NCI-H146 treated with DMSO at 0.1 percent for 48 hours (cell line): ENCODE measurements at regions not wholly inside any gene's neighbourhood (a gene's known extent, or its start where the extent isn't known, plus 50 kb on each side); places are given as distances from the start of the nearest gene placed in this dataset.
"Not testable (repeated sequence)": the region's sequence is repeated elsewhere in the genome, so short reads cannot be mapped to it uniquely, and the experiment has no call there.

Experiments
- DNase-seq: peaks from one replicate; lab custom pipeline; 2025; ENCODE audit not compliant: unreplicated experiment; lab: John Stamatoyannopoulos, UW

- DNase-seq: no peak
These were observed 598.5 kb upstream of the ADAMTS5 start for GRCh38 chr21:27565364-27565763.

GRCh38 chr21:27564684-27565301, 597.9 kb upstream of the ADAMTS5 start:
- no peak for DNase-seq

GRCh38 chr21:27562303-27562702, 595.4 kb upstream of the ADAMTS5 start:
- DNase-seq: no peak

- no peak for DNase-seq
These were observed 594.2 kb upstream of the ADAMTS5 start for GRCh38 chr21:27561116-27561515.

- DNase-seq: no peak
These were observed 590.5 kb upstream of the ADAMTS5 start for GRCh38 chr21:27557356-27557755.

GRCh38 chr21:27555996-27556395, 589.1 kb upstream of the ADAMTS5 start:
- DNase-seq: no peak

- DNase-seq: no peak
These were observed 583.4 kb upstream of the ADAMTS5 start for GRCh38 chr21:27550287-27550686.

- DNase-seq: no peak
These were observed 581.6 kb upstream of the ADAMTS5 start for GRCh38 chr21:27548486-27548885.

- no peak for DNase-seq
These were observed 579.0 kb upstream of the ADAMTS5 start for GRCh38 chr21:27545754-27546349.

GRCh38 chr21:27542126-27542525, 575.2 kb upstream of the ADAMTS5 start:
- not testable (repeated sequence) for DNase-seq

- no peak for DNase-seq
These were observed 569.4 kb upstream of the ADAMTS5 start for GRCh38 chr21:27536319-27536718.

GRCh38 chr21:27535188-27535587, 568.3 kb upstream of the ADAMTS5 start:
- no peak for DNase-seq

GRCh38 chr21:27534206-27534605, 567.3 kb upstream of the ADAMTS5 start:
- DNase-seq: no peak

- DNase-seq: no peak
These were observed 565.2 kb upstream of the ADAMTS5 start for GRCh38 chr21:27532076-27532475.

GRCh38 chr21:27528697-27529096, 561.8 kb upstream of the ADAMTS5 start:
- DNase-seq: no peak

GRCh38 chr21:27526451-27526850, 559.6 kb upstream of the ADAMTS5 start:
- DNase-seq: no peak

GRCh38 chr21:27525780-27526179, 558.9 kb upstream of the ADAMTS5 start:
- no peak for DNase-seq

- DNase-seq: no peak
These were observed 552.5 kb upstream of the ADAMTS5 start for GRCh38 chr21:27519361-27519760.

GRCh38 chr21:27517177-27517576, 550.3 kb upstream of the ADAMTS5 start:
- DNase-seq: not testable (repeated sequence)

- DNase-seq: no peak
These were observed 548.8 kb upstream of the ADAMTS5 start for GRCh38 chr21:27515676-27516075.

GRCh38 chr21:27513825-27514224, 546.9 kb upstream of the ADAMTS5 start:
- no peak for DNase-seq

GRCh38 chr21:27513016-27513415, 546.1 kb upstream of the ADAMTS5 start:
- DNase-seq: no peak

- no peak for DNase-seq
These were observed 544.3 kb upstream of the ADAMTS5 start for GRCh38 chr21:27511233-27511632.
